D721Med (cell line): ENCODE measurements at regions not wholly inside any gene's neighbourhood (a gene's known extent, or its start where the extent isn't known, plus 50 kb on each side); places are given as distances from the start of the nearest gene placed in this dataset.

Experiments used
- DNase-seq: peaks from one replicate; pipeline ENCODE4 v3.0.0; 2011; ENCODE audit warnings: low spot score; ENCODE audit not compliant: insufficient read length
- FAIRE-seq: peaks from 2 replicates; lab custom pipeline; 2011; peaks lifted over from hg19 to GRCh38; lab: Jason Lieb, UNC
- CTCF ChIP-seq: IDR thresholded peaks from 2 replicates; pipeline ENCODE4 v1.5.1; 2012; ENCODE audit warnings: mild to moderate bottlenecking, control low read depth; ENCODE audit not compliant: insufficient read depth; ENCODE audit errors: missing control alignments

- no peak for TF ChIP-seq CTCF
- no peak for DNase-seq
- FAIRE-seq = no peak
Measured at GRCh38 chr1:81618376-81618775, 182.4 kb upstream of the ADGRL2 start.

- no peak for FAIRE-seq
- TF ChIP-seq CTCF = no peak
- no peak for DNase-seq
Measured at GRCh38 chr1:81617308-81617967, 183.3 kb upstream of the ADGRL2 start.

GRCh38 chr1:81613803-81614202 is 186.9 kb upstream of the ADGRL2 start:
- no peak for TF ChIP-seq CTCF
- FAIRE-seq = no peak

GRCh38 chr1:81607924-81608323 is 192.8 kb upstream of the ADGRL2 start:
- TF ChIP-seq CTCF = no peak
- no peak for DNase-seq
- no peak for FAIRE-seq

More at GRCh38 chr1:81613803-81614202, 186.9 kb upstream of the ADGRL2 start:
- no peak for DNase-seq

- no peak for TF ChIP-seq CTCF
- no peak for DNase-seq
- FAIRE-seq = no peak
Measured at GRCh38 chr1:81607086-81607485, 193.6 kb upstream of the ADGRL2 start.

- no peak for TF ChIP-seq CTCF
- no peak for FAIRE-seq
- DNase-seq = no peak
Measured at GRCh38 chr1:81606656-81607055, 194.1 kb upstream of the ADGRL2 start.

- TF ChIP-seq CTCF = no peak
- no peak for DNase-seq
Measured at GRCh38 chr1:81605023-81605422, 195.7 kb upstream of the ADGRL2 start.

More at GRCh38 chr1:81605023-81605422, 195.7 kb upstream of the ADGRL2 start:
- FAIRE-seq = no peak
